HT1080 (cell line): ENCODE measurements at regions not wholly inside any gene's neighbourhood (a gene's known extent, or its start where the extent isn't known, plus 50 kb on each side); places are given as distances from the start of the nearest gene placed in this dataset.
"Not testable (repeated sequence)": the region's sequence is repeated elsewhere in the genome, so short reads cannot be mapped to it uniquely, and the experiment has no call there.

Source experiments
- DNase-seq: peaks from one replicate; pipeline ENCODE4 v3.0.0-alpha.2; 2015; ENCODE audit warnings: low read depth

DNA sequence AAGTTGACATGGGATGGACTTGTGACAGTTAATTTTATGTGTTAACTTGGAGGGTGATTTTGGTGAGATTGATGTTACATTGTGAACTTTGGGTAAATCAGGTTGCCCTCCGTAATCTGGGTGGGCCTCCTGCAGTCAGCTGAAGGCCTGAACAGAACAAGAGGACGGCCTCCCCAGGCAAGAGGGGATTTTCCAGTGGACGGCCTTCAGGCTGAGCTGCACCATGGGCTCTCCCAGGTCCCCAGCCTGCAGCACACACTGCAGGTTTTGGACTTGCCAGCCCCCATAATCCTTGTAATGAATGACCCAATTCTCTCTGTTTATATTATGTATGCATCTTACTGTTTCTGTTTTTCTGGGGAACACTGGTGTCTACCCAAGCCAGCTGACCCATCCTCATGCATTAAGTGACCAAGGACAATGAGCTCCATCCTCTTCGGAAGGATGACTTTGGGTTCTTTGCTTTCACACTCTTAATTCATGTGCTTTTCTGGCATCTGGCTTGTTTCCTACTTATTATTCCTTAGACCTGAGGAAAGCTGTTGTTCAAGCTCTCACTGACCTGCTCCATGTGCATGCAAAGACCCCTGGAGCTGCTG, 64.2 kb downstream of the DACT2 start:
- no peak for DNase-seq

DNA sequence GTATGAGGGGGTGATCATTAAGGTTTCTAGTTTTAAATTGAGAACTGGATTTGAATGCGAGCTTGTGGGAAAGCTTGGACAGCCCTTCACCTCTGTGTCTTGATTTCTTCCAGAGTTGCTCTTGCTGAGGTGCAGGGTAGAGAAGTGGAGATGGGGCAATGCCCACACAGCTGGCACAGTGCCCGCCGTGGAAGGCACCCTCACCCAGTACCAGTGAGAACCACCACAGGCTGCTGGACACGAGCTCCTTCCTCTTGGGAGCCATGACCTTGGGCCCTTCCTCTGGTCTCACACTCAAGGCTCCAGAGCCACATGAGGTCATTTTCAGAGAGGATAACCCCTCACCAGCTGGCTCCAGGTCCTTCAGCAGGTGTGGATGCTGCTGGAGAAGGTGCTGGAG, 67.3 kb downstream of the DACT2 start:
- no peak for DNase-seq

DNA sequence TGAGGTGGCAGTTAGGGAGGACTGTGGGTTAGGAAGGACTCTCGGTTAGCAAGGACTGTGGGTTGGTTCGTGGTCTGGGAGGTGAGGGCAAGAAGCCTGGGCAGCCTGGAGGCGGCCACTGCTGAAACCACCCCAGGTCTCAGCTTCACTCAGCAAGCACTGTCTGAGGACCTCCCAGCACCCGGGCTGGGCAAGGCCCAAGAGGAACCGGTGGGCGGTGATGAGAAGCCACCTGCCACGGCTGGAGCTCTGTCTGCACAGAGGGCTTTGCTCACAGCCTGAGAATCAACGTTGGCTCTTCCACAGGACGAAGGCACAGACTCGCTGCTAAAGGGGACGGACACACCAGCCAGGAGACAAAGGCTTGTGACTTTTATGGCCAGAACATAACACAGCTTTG, 69.3 kb downstream of the DACT2 start:
- DNase-seq: no peak

DNA sequence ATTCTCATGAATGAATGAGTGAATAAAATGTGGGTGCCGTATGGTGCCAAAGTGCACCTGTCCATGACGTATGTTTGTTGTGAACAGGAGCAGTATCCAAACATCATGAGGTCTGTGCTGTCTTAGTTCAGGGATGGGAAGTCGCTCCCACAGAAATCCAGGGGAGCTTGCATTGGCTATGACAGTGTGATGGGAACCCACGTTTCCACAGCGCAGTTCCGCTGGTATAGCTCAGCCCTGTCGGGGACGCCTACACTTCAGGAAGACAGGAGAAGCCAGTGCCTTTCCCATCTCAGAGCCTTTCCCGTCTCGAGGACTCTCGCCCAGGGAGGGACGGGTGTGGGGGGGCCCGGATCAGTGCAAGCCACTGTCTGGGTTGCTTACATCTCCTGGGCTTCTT, 69.8 kb downstream of the DACT2 start:
- no peak for DNase-seq

DNA sequence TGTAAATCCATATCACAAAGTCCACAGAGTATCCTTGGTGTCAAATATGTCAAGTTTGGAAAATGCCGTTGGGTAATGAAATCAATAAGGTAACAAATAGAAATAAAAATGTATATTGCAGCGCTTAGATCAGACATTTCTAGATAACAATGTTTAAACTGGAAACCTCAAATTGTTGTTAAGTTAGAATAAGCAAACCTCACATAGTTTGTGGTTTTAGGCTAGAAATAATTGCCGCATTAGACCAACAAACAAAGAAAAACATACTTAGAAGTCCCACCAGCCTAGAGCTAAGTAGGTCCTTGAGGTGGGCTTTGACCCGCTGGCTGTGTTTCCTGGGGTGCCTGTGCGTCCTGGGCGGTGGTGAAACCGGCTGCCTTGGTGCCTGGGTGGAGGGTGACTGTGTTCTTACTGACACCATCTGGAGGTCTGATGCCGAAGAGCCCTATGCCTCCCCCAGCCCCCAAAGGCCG, 71.4 kb downstream of the DACT2 start:
- no peak for DNase-seq

DNA sequence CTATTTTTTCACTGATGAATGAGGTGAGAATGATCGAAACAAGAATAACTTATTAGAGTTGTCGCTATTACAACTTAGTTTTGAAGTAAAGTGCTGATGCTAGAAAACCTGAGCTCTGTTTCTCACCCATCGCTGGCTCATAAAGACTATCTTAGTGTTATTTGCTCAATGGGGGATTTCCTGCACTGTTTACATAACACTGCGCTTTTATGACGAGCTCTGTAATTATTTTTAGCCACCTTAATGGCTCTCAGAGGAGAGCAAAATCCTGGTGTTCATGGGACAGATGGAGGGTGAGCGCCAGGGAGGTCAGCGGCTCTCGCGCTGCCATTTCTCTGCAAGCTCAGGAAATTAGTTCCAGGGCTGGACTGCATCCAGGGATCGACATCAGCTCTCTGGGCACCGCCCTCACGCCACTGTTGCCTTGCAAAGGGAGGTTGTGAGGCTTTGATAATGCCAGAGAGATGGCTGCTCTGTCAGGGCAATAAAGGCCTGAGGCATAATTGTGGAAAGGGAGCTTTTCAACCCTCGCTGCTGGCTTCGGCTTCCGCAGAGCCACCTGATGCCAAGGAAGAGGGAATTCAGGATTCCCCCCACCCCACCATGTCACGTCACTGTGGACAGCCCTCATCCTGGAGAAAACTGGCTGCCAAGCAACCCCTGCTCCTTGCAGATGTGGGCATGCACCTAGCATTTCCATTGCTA, 72.0 kb downstream of the DACT2 start:
- DNase-seq: no peak

DNA sequence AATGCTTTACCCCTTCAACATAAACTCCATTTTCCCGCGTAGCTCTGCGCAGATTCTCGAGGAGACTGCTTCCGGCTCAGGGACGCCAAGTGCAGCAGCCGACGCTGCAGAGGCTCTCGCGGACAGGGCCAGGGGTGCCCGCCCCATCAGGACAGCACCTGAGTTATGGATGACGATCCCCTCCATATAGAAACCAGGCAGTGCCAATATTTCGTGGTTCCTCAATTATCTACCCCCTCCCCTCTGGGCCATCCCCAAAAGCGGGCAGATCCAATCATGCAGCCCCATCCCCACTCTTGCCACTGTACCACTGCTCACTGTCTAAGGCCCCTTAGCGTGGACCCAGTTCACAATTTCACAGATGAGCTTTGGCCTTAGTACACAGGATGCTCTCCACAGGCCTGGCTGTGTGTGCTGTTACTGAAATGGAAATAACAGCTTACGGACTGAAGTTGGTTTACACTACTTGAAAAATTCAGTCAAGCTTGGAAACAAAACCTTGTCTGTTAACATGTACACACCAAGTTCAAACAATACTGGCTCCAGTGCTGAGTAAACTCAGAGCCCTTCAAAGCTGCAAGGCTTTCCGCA, 74.5 kb downstream of the DACT2 start:
- DNase-seq: no peak

DNA sequence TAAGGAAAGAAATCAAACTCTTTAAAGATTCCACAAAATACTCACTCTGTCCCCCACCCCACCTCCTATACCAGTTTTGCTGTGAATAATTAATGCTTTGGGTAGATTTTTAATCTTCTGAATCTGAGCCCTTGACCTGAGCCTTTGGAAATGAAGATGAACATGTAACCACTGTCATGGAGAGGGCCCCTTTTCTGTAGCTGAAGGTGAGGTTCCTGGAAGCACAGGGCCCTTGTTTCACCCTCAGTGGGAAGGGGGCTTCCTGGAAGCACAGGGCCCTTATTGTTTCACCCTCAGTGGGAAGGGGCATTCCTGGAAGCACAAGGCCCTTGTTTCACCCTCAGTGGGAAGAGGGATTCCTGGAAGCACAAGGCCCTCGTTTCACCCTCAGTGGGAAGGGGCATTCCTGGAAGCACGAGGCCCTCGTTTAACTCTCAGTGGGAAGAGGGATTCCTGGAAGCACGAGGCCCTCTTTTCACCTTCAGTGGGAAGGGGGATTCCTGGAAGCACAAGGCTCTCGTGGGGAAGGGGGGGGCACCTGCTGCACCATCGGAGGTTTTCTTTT, 75.7 kb downstream of the DACT2 start:
- no peak for DNase-seq

DNA sequence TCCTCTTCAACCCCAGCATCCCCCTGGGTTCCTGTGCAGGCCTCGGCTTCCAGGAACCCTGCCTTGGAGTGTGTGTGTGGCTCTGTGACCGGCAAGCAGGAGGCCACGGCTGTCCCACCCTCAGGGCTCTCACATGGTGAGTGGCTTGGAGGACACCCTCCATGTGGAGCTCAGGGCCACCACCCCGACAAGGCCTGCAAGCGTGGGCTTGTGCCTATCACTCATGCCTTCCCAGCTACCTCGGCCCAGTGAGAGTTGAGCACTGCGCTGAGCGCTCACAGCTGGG, 76.7 kb downstream of the DACT2 start:
- DNase-seq: no peak

DNA sequence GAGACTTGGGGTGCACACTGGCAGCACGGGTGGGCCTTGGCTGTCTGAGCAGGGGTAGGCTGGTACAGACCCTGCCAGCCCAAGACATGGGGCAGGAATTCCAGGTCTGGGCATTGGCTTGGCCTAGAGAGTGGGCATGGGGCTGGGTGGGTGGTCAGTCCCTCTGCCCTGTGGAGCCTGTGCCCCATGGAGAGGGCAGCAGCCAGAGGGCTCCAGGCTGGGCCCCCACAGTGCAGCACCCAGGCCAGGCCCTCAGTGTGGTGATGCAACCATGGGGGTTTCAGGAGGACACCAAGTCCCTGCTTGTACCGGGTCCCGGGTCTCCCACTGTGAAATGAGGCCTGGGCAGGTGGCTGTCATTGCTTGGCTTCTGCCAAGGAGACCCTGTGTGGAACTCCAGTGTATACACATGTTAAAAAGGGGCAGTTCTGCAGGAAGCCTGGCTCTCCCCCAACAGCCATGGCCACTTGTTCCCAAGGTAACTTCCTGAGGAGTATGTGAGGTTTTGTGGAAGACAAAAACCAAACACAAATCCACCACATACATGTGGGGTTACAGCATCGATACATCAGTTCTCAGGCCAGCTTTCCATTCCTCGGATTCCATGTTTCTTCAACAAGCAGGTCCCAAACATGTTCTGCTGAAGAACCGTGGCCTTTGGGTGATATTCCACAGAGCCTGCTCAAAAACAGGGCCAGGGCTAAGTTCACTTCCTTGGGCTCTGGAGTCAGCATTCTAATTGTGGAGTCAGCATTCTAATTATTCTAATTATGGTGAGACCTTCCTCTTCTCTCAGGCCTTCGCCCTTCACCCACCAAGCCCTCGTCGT, 77.3 kb downstream of the DACT2 start:
- DNase-seq: no peak

DNA sequence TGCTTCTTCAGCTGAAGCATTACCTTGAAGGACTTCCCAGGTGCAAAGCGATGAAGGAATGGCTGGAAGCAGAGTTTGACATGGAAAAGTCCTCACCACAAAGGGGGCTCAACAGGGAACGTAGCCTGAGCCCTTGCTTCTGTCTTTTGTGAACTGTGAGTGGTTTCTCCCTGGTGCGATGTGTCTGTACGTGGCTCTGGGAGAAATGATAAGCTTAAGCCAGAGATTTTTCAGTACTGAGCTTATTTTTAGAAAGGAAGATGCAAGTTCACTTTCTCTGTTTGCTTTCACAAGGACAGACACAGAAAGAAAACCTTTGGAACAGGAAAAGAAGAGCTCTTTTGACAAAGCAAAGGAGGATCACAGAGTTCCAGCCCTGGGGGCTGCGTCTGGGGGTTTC, 79.4 kb downstream of the DACT2 start:
- DNase-seq: no peak

DNA sequence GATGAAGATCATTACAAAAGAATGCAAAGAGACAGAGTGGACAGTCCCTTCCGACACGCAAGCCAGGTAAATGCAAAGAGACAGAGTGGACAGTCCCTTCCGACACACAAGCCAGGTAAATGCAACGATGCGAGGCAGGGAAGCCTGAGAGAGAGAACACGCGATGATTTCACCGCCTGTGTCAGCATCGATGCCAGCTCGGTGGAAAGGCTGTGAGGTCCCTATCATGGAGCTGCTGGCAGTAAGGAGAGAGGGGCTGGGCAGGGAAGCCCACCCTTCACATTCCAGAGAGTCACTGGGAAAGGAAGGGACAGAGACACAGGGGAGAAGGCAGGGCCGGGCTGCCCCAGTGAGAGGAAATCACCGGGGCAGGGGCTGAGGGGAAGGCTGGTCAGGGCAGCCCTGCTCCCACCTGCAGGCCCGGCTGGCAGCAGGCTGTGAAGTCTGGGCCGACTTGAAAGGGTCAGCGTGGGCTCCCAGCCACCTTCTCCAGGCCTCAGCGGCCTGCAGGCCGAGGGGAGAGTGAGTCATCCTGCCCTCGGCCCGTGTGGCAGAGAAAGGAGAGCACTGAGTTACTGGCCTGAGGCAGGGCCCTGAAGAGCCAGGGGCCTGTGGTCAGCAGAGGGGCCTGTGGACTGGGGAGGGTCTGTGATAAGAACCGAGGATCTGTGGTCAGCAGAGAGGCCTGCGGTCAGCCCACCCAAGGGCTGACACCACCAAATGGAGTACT, 80.4 kb downstream of the DACT2 start:
- DNase-seq: no peak

DNA sequence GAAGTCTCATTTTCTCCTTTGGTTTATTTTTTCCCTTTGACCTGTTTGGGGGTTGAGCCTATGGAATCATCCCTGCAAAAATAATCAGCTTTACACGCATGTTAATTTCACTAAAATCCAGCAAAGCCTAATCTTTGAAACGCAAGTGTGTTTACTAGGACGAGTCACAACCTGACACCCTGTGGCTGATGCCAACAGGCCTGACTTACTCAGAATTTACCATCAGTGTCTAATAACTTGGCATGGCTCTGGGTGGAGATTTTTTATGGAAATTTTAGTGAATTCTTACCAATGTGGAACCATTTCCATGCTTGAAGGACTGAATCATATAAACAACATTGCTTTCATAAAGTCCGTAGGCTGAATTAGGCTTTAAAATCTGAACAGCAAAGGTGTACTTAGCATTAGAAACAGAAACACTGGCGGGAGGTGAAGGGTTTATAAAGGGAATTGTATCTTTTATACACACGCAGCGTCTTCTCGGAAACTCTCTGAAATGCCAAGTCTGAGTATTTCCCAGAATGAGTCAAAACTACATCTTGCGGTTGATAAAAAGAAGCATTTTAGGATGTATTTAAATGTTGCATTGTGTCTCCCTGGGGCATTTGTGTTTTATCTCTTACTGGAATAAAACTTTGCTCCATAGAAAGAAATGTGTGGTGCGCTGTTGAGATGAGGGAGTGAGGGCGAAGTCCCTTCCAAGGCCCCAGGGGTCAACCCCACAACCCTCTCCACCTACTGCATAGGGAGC, 81.2 kb downstream of the DACT2 start:
- DNase-seq: no peak

DNA sequence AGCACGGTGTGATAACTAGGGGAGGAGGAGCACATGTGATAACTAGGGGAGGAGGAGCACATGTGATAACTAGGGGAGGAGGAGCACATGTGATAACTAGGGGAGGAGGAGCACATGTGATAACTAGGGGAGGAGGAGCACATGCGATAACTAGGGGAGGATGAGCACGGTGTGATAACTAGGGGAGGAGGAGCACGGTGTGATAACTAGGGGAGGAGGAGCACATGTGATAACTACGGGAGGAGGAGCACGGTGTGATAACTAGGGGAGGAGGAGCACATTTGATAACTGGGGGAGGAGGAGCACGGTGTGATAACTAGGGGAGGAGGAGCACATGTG, 85.7 kb downstream of the DACT2 start:
- not testable (repeated sequence) for DNase-seq

DNA sequence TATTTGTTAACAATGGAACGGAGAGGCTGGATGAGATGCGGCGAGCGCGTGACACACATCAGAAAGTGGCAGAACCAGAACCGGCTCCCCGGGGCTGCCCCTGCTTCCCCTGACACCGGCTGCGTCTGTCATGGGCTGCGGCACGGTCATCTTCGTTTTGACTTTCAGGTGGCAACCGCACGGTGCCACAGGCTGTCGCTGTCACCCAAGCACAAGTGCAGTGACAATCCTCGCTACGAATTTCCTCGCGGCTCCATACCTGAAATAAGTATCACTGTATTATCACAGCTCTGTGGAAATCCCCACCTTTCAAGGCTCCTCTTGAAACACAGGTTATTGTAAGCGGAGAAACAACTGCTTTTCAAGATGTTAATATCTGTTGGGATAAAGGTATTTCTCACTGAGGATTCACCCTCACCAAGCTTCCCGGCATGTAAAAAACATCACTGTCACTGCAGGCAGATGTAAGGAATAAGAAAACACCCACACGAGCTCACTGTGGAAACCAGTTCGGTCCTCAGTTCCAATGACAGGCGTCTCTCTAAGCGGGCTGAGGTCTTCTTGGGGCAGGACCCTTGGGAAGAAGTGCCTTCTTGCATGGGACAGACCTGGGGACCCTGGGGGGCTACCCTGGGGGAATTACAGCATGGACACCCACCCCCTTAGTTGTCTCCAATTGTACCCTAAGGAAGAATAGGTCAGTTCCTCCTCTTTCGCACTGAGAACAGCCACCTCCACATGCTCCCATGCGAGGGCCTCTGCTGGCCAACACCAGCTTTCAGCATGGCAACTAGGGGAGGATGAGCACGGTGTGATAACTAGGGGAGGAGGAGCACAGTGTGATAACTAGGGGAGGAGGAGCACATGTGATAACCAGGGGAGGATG, 86.3 kb downstream of the DACT2 start:
- no peak for DNase-seq

DNA sequence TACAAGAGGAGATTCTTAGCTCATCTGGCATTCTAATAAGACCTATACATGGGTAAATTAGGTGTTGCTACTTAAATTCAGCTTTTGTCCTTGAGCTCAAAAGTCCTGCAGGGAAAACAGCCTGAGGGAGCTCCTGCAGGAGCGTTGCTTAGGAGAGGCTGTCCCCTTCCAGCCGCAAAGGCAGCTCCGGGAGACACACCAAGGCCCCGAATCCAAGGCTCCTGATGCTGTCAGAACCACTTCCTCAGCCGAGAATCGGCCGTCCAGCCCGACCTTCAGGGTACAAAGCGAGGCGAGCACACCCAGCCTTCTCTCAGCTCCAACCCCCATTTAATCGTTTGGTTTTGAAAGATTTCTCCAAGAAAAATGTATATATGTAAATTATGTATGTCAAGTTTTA, 87.0 kb downstream of the DACT2 start:
- no peak for DNase-seq

DNA sequence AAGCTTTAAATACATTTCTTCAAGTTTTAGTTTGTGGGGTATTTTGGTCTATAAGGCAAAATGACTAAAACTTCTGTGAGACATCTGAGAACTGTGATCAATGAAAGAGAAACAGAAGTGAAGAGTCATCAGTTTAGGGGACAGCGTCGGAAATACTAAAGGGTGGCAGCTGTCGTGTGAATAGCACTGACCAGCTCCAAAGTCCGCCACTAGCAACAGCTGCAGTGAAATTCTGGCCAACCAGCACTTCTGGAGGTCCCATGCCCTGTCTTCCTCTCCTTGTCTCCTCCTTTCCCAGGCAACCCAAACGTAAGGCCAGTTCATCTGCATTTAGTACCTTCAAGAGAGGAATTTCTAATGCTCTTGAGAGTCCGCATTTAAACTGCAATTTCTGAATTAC, 87.5 kb downstream of the DACT2 start:
- no peak for DNase-seq

DNA sequence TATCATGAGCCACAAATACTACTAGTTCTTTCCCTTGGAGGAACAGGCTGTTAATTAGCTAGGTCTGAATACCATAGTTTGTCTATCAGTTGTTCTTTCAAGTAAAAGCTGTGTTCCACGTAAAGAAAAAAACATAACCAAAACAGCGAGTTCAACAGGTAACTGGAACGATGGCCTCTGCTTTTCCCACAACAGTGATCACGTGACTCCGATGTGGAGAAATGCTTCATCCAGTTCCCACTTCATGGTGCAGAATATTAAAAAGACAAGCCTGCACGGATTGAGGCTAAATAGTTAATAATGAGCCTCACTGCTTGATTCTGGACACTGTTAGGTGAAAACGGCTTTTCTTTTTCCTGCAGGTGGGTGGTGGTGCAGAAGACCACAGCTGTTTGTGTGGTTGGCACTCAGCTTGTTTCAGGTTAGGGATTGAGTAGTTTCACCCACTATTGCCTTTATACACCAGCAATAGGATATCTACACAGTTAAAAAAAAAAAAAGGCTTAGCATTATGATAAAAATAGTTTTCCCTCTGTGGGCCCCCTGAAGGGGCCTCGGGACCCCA, 88.1 kb downstream of the DACT2 start:
- DNase-seq: no peak

DNA sequence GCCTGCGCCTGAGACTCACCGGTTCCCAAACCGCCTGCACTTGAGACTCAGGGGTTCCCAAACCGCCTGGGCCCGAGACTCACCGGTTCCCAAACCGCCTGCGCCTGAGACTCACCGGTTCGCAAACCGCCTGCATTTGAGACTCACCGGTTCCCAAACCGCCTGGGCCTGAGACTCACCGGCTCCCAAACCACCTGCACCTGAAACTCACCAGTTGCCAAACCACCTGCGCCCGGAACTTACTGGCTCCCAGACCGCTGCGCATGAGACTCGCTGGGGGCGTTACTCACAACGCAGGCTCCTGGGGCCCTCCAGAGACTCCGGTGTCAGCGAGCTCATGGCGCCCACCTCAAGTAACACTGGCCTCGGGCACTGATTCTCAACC, 90.2 kb downstream of the DACT2 start:
- DNase-seq: no peak
